ENCODE measurements at regions not wholly inside any gene's neighbourhood (a gene's known extent, or its start where the extent isn't known, plus 50 kb on each side); places are given as distances from the start of the nearest gene placed in this dataset.

DNA sequence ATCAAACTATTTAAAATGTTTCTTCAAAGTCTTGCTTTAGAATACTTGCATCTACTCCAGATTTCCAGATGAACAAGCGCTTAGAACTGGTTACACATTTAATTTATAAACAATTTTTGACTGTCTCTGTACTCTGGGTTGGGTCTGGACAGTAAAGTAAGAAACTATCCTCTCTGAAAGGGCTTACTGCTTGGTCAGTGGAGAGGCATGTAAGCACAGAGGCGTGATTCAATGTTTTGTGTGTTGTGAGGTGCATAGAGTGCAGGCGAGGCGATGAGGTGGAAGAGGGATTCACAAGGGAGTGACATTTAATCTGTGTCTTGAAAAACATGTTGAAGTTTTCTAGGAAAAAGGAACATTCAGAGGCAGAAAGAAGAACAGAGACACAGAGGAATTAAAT, 231.4 kb downstream of the VEGFC start:
- Mint-ChIP-seq H3K4me3 (ENCODE audit: unreplicated experiment) (no peak overlapping the region), H3K4me1 (ENCODE audit: low read depth) (no peaks in the 10 kb centered on the region), H3K9me3 (ENCODE audit: low read depth) (no peaks in the 10 kb centered on the region), H3K36me3 (ENCODE audit: low read depth) (no peaks in the 10 kb centered on the region), H3K27ac (ENCODE audit: unreplicated experiment) (no peak overlapping the region), H3K27me3 (ENCODE audit: low read depth) (peaks cover 6% of the 10 kb centered on the region)
- DNase-seq (ENCODE audit: low spot score) = no peak
- TF ChIP-seq, protein P1, sequence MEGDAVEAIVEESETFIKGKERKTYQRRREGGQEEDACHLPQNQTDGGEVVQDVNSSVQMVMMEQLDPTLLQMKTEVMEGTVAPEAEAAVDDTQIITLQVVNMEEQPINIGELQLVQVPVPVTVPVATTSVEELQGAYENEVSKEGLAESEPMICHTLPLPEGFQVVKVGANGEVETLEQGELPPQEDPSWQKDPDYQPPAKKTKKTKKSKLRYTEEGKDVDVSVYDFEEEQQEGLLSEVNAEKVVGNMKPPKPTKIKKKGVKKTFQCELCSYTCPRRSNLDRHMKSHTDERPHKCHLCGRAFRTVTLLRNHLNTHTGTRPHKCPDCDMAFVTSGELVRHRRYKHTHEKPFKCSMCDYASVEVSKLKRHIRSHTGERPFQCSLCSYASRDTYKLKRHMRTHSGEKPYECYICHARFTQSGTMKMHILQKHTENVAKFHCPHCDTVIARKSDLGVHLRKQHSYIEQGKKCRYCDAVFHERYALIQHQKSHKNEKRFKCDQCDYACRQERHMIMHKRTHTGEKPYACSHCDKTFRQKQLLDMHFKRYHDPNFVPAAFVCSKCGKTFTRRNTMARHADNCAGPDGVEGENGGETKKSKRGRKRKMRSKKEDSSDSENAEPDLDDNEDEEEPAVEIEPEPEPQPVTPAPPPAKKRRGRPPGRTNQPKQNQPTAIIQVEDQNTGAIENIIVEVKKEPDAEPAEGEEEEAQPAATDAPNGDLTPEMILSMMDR (IDR thresholded peaks at IDR 0.05) = no peak

DNA sequence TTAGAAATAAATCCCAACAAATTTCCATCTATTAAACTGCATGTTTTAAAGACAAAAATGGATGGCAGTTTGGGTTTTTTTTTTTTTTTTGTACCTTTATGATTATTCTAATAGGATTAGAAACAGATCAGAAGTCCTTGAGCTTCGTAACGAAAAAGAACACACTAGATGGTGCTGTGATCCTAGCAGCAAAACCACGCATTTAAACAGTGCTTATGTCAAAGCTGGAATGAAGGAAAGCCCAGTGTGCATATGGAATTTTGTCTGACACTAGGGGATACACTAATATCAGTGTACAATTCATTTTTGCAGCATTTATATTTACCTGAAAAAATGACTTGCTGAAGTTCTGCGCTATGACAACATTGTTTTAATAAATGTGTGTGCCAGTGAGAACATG, 229.1 kb downstream of the VEGFC start:
- TF ChIP-seq, protein P1 (IDR thresholded peaks at IDR 0.05) = peak; percentile 74
- Mint-ChIP-seq H3K27me3 (ENCODE audit: low read depth) (peaks cover 4% of the 10 kb centered on the region), H3K4me1 (ENCODE audit: low read depth) (no peaks in the 10 kb centered on the region), H3K9me3 (ENCODE audit: low read depth) (no peaks in the 10 kb centered on the region), H3K4me3 (ENCODE audit: unreplicated experiment) (no peak overlapping the region), H3K36me3 (ENCODE audit: low read depth) (no peaks in the 10 kb centered on the region), H3K27ac (ENCODE audit: unreplicated experiment) (no peak overlapping the region)
- no peak for DNase-seq (ENCODE audit: low spot score)

DNA sequence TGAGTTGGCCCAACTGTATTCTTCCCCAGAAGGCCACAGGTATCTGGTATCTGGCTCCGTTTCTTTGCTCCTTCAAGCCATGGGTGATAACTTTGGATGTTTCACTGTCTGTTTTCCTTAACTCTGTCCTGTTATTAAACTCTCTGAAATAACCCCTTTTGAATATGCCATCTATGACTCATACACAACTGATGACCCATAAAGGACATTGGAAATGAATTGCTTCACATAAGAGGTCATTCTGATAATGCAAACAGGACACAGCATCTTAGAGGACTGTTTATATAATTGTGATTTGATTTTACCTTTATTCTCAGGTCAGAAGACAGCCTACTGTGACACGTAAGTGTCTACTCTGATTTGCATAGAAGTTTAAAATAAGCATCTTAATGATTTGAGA, 227.7 kb downstream of the VEGFC start:
- TF ChIP-seq, protein P1 (IDR thresholded peaks at IDR 0.05) = no peak
- H3K27me3 Mint-ChIP-seq (ENCODE audit: low read depth) = peaks cover 5% of the 10 kb centered on the region
- H3K4me3 Mint-ChIP-seq (ENCODE audit: unreplicated experiment) = no peak overlapping the region
- H3K4me1 Mint-ChIP-seq (ENCODE audit: low read depth) = no peaks in the 10 kb centered on the region
- no peak overlapping the region for H3K27ac Mint-ChIP-seq (ENCODE audit: unreplicated experiment)
- DNase-seq (ENCODE audit: low spot score) = no peak
- no peaks in the 10 kb centered on the region for H3K9me3 Mint-ChIP-seq (ENCODE audit: low read depth)
- no peaks in the 10 kb centered on the region for H3K36me3 Mint-ChIP-seq (ENCODE audit: low read depth)

DNA sequence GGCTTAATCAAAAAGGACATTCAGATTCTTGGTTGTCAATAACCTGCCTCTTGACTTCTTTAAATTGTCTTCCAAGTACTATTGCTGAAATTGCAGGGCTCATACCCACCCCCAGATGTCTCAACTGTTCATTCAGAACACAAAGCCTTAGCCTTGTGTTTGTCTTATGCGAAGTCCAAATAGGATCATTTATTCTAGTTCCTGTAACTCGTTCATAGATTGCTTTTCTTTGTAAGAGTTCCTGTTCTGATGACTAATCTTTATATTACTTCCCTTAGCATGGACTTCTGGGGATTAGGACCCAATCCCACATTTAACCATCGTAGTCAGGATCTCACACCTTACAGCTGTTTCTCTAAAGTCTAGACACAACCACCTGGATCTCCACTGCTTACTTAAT, 226.0 kb downstream of the VEGFC start:
- H3K36me3 Mint-ChIP-seq (ENCODE audit: low read depth) = no peaks in the 10 kb centered on the region
- no peak overlapping the region for H3K4me3 Mint-ChIP-seq (ENCODE audit: unreplicated experiment)
- TF ChIP-seq, protein P1 (IDR thresholded peaks at IDR 0.05) = no peak
- H3K27ac Mint-ChIP-seq (ENCODE audit: unreplicated experiment) = no peak overlapping the region
- no peaks in the 10 kb centered on the region for H3K9me3 Mint-ChIP-seq (ENCODE audit: low read depth)
- peaks cover 2% of the 10 kb centered on the region for H3K27me3 Mint-ChIP-seq (ENCODE audit: low read depth)
- no peak for DNase-seq (ENCODE audit: low spot score)
- H3K4me1 Mint-ChIP-seq (ENCODE audit: low read depth) = no peaks in the 10 kb centered on the region

DNA sequence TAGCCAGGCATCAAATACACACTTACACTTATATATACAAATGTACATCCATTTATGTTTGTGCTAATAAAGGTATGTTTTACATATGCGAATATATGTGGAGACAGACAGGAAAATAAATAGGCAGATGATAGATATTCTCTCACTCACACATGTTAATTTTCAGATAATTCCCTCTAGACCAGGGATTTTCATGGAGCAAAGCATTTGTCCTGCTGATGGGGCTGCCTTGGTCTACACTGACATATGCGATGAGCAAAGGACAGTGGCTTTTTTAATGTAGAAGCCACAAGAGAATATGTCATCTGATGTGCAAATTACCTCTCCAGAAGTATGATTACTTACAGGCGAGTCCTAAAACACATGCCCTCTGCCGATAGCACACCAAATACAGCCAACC, 224.5 kb downstream of the VEGFC start:
- Mint-ChIP-seq H3K36me3 (ENCODE audit: low read depth) (no peaks in the 10 kb centered on the region), H3K9me3 (ENCODE audit: low read depth) (no peaks in the 10 kb centered on the region), H3K4me1 (ENCODE audit: low read depth) (no peaks in the 10 kb centered on the region), H3K27me3 (ENCODE audit: low read depth) (peaks cover 2% of the 10 kb centered on the region), H3K27ac (ENCODE audit: unreplicated experiment) (no peak overlapping the region), H3K4me3 (ENCODE audit: unreplicated experiment) (no peak overlapping the region)
- TF ChIP-seq, protein P1 (IDR thresholded peaks at IDR 0.05) = no peak
- no peak for DNase-seq (ENCODE audit: low spot score)
